SK-N-SH treated with all-trans-retinoic acid at 6 μM for 48 hours (cell line): ENCODE measurements at regions not wholly inside any gene's neighbourhood (a gene's known extent, or its start where the extent isn't known, plus 50 kb on each side); places are given as distances from the start of the nearest gene placed in this dataset.

Source experiments
- CREB5 ChIP-seq: fragments of 250-450 bp; sonication (Bioruptor Pico); IDR thresholded peaks from 2 replicates; pipeline ENCODE4 v1.5.1; 2020; ENCODE audit warnings: low read depth, mild to moderate bottlenecking, moderate library complexity
- GLIS3 ChIP-seq: fragments of 250-450 bp; sonication (Bioruptor Pico); IDR thresholded peaks from 2 replicates; pipeline ENCODE4 v1.5.0; 2020; ENCODE audit warnings: mild to moderate bottlenecking, moderate library complexity
- POU6F1 ChIP-seq: fragments of 250-450 bp; sonication (Bioruptor Pico); IDR thresholded peaks from 2 replicates; pipeline ENCODE4 v1.8.0; 2021; ENCODE audit warnings: low read depth, mild to moderate bottlenecking, moderate library complexity, borderline replicate concordance
- PPARA ChIP-seq: fragments of 250-450 bp; sonication (Bioruptor Pico); IDR thresholded peaks from 2 replicates; pipeline ENCODE4 v1.5.0; 2020; ENCODE audit warnings: mild to moderate bottlenecking, borderline replicate concordance
- ZNF8 ChIP-seq: fragments of 450-650 bp; formaldehyde crosslinking; IDR thresholded peaks from 2 replicates; pipeline ENCODE4 v1.5.0; 2020; ENCODE audit warnings: mild to moderate bottlenecking, moderate library complexity

- TF ChIP-seq CREB5 (CRISPR knock-in tag) (no peak), PPARA (CRISPR knock-in tag) (no peak), ZNF8 (CRISPR knock-in tag) (no peak), GLIS3 (no peak), POU6F1 (CRISPR knock-in tag) (no peak)
Measured at GRCh38 chr2:21392649-21393048, 268.9 kb downstream of the TDRD15 start.
